ENCODE measurements at regions not wholly inside any gene's neighbourhood (a gene's known extent, or its start where the extent isn't known, plus 50 kb on each side); places are given as distances from the start of the nearest gene placed in this dataset.

DNA sequence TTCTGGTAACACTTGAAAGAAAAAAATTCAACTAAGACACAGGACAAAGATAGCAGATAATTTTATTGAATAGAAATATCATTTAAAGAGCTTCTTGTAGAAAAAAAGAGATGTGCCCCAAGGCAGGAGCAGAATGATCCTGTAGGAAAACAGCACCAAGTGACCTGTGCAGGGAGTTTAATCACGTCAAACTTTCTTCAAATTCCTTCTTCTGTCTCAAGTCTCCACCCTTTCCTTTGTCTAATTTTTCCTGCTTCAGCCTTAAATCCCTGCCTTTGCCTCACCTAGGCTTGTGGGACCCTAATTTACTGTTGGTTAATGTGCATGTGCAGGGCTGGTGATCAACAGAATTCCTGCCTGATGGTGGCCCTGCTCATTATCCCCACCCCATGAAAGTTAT lies 481.4 kb downstream of the IPMK start:
- TF ChIP-seq, protein P1, sequence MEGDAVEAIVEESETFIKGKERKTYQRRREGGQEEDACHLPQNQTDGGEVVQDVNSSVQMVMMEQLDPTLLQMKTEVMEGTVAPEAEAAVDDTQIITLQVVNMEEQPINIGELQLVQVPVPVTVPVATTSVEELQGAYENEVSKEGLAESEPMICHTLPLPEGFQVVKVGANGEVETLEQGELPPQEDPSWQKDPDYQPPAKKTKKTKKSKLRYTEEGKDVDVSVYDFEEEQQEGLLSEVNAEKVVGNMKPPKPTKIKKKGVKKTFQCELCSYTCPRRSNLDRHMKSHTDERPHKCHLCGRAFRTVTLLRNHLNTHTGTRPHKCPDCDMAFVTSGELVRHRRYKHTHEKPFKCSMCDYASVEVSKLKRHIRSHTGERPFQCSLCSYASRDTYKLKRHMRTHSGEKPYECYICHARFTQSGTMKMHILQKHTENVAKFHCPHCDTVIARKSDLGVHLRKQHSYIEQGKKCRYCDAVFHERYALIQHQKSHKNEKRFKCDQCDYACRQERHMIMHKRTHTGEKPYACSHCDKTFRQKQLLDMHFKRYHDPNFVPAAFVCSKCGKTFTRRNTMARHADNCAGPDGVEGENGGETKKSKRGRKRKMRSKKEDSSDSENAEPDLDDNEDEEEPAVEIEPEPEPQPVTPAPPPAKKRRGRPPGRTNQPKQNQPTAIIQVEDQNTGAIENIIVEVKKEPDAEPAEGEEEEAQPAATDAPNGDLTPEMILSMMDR (IDR thresholded peaks at IDR 0.05), result no peak
- TF ChIP-seq TAF1 (IDR thresholded peaks at IDR 0.05; ENCODE audit: borderline replicate concordance, low read depth, low read length) (no peak), YY1 (IDR thresholded peaks at IDR 0.05; ENCODE audit: low read depth) (no peak), EP300 (IDR thresholded peaks at IDR 0.05; ENCODE audit: borderline replicate concordance in 1 of 2, low read depth in 1 of 2, low read length in 1 of 2) (no peak), EZH2phosphoT487 (IDR thresholded peaks at IDR 0.05; ENCODE audit: borderline replicate concordance, low read depth) (no peak), ELF1 (IDR thresholded peaks at IDR 0.05) (no peak), NRF1 (IDR thresholded peaks at IDR 0.05; ENCODE audit: low read depth, low read length) (no peak)
- TF ChIP-seq, protein P2, sequence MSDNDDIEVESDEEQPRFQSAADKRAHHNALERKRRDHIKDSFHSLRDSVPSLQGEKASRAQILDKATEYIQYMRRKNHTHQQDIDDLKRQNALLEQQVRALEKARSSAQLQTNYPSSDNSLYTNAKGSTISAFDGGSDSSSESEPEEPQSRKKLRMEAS (IDR thresholded peaks at IDR 0.05; ENCODE audit: low read depth), result no peak
